Brain microvascular endothelial cell (primary cell): ENCODE measurements at regions not wholly inside any gene's neighbourhood (a gene's known extent, or its start where the extent isn't known, plus 50 kb on each side); places are given as distances from the start of the nearest gene placed in this dataset.
"Not testable (repeated sequence)": the region's sequence is repeated elsewhere in the genome, so short reads cannot be mapped to it uniquely, and the experiment has no call there.

ENCODE experiments used
- DNase-seq: peaks from one replicate; pipeline ENCODE4 v3.0.0-alpha.2; 2020
- H3K27ac ChIP-seq: fragments of 250-450 bp; sonication (Bioruptor Pico); 2 replicates; pipeline ENCODE4 v1.5.1; 2020; ENCODE audit warnings: mild to moderate bottlenecking, moderate library complexity
- H3K27me3 ChIP-seq: fragments of 250-450 bp; sonication (Bioruptor Pico); replicated peaks from 2 replicates; pipeline ENCODE4 v1.5.1; 2020; ENCODE audit warnings: mild to moderate bottlenecking
- H3K36me3 ChIP-seq: fragments of 250-450 bp; sonication (Bioruptor Pico); replicated peaks from 2 replicates; pipeline ENCODE4 v1.5.1; 2020; ENCODE audit warnings: mild to moderate bottlenecking
- H3K4me3 ChIP-seq: 2 replicates; pipeline ENCODE4 v1.5.1; 2011; ENCODE audit warnings: low read depth, mild to moderate bottlenecking, control low read depth, low read length, moderate library complexity
- in situ Hi-C: cut with HindIII; loops from 2 replicates; pipeline ENCODE4 v1.10.0; 2017; ENCODE audit warnings: low sequenced_read_pairs, low pct_ligation_motif_present
- TF ChIP-seq, protein P1 (sequence below): IDR thresholded peaks from 2 replicates; pipeline ENCODE4 v1.5.1; 2011; ENCODE audit warnings: low read depth, mild to moderate bottlenecking, moderate library complexity, low read length, control low read depth, inconsistent platforms; ENCODE audit errors: missing control alignments

DNA sequence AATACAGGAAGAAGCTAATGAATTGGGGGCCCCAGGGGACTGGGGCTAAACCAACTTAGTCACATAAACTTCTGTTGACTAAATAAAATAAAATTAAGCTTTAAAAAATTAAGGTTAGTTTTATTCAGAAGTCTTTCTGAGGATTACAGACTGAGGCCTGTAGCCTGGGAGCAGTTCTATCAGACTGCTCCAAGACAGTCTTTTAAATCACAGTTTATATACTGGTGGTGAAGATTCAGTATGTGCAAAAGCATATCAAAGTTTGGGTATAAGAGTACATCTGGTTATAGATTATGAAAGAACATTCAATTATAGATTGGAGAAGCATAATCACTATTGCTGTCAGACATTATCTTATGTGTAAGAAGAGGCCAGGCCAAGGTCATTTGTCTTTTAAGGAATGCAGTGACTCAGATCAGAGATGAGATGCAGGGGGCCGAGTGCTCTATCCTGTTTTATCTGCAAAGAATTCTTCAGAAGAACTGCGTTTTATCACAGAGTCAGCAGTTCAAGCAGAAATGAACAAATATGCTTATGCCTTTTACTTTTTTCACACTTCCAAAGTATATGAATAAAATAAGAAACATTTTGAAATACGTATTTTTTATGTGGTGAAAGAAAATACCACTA lies 109.4 kb downstream of the PDHA2 start:
- TF ChIP-seq, protein P1, sequence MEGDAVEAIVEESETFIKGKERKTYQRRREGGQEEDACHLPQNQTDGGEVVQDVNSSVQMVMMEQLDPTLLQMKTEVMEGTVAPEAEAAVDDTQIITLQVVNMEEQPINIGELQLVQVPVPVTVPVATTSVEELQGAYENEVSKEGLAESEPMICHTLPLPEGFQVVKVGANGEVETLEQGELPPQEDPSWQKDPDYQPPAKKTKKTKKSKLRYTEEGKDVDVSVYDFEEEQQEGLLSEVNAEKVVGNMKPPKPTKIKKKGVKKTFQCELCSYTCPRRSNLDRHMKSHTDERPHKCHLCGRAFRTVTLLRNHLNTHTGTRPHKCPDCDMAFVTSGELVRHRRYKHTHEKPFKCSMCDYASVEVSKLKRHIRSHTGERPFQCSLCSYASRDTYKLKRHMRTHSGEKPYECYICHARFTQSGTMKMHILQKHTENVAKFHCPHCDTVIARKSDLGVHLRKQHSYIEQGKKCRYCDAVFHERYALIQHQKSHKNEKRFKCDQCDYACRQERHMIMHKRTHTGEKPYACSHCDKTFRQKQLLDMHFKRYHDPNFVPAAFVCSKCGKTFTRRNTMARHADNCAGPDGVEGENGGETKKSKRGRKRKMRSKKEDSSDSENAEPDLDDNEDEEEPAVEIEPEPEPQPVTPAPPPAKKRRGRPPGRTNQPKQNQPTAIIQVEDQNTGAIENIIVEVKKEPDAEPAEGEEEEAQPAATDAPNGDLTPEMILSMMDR = no peak
- Histone ChIP-seq H3K36me3 (no peaks in the 10 kb centered on the region), H3K27ac (no peak overlapping the region), H3K27me3 (no peaks in the 10 kb centered on the region), H3K4me3 (no peak overlapping the region)
- in situ Hi-C loops = no loop called here
- DNase-seq = peak; percentile 47

DNA sequence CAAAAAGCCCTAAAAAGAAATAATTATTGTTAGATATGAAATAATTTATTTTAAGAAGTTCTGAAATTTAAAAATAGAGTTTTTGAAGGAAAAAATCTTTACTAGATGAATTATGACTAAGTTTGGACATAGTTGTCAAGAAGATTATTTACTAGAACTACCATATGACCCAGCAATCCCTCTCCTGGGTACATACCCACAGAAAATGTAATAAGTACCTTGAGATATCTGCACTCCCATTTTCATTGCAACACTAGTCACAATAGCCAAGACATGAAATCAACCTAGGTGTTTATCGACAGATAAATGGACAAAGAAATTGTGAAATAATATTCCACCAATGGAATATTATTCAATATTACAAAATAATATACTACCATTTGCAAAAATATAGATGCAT lies 109.9 kb downstream of the PDHA2 start:
- H3K4me3 ChIP-seq = no peak overlapping the region
- DNase-seq = no peak
- in situ Hi-C loops = no loop called here
- TF ChIP-seq, protein P1 = no peak
- no peaks in the 10 kb centered on the region for H3K27me3 ChIP-seq
- H3K27ac ChIP-seq = no peak overlapping the region
- no peaks in the 10 kb centered on the region for H3K36me3 ChIP-seq

DNA sequence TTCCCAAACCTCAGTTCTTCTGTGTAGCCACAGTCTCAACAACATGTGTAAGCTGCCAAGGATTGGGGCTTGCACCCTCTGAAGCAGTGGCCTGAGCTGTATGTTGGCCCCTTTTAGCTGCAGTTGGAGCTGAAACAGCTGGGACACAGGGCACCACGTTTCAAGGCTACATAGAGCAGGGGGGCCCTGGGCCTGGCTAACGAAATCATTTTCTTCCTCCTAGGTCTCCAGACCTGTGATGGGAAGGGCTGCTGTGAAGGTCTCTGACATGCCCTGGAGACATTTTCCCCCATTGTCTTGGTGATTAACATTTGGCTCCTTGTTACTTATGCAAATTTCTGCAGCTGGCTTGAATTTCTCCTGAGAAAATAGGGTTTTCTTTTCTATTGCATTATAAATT lies 112.6 kb downstream of the PDHA2 start:
- H3K36me3 ChIP-seq, DNase-seq, H3K27ac ChIP-seq, H3K4me3 ChIP-seq, in situ Hi-C loops, H3K27me3 ChIP-seq: not testable (repeated sequence)

DNA sequence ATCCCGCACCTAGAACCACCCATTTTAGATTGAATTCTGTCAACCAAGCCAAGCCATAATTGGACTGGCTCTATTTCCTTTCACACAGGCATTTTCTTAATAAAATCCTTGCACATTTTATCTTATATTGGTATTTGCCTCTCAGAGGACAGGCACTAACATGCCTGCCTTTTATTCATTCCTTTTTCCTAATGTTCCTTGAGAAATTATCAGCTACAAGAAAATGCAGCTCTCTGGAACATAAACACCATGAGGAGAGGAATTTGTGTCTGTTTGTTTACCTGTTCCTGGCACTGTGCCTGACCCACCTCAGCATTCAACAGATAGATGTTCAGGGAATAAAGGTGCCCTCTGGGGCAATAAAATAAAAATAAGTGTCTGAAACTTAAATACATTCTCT lies 116.2 kb downstream of the PDHA2 start:
- in situ Hi-C loops = no loop called here
- DNase-seq = no peak
- TF ChIP-seq, protein P1 = no peak
- no peaks in the 10 kb centered on the region for H3K36me3 ChIP-seq
- no peak overlapping the region for H3K27ac ChIP-seq
- H3K4me3 ChIP-seq = no peak overlapping the region
- H3K27me3 ChIP-seq = no peaks in the 10 kb centered on the region

DNA sequence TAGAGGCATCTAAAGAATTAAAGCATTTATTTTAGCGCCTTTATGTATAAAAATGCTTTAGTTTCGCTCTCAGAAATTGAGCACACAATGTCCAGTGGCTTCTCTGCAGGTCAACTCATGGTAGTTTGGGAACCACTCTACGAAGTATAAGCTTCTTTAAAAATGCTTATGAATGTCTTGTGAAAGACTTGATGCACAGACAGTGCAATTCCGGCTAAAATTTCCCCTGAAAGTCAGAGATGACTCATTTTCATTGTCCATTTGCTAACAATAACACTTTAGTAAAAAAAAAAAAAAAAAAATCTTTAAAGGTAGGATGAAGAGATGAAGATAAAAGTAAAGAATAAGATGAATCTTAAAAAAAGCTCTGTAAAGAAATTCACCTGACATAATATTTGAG lies 117.2 kb downstream of the PDHA2 start:
- TF ChIP-seq, protein P1 = no peak
- H3K27ac ChIP-seq = no peak overlapping the region
- H3K27me3 ChIP-seq = no peaks in the 10 kb centered on the region
- in situ Hi-C loops = no loop called here
- DNase-seq = no peak
- H3K4me3 ChIP-seq = no peak overlapping the region
- H3K36me3 ChIP-seq = no peaks in the 10 kb centered on the region

DNA sequence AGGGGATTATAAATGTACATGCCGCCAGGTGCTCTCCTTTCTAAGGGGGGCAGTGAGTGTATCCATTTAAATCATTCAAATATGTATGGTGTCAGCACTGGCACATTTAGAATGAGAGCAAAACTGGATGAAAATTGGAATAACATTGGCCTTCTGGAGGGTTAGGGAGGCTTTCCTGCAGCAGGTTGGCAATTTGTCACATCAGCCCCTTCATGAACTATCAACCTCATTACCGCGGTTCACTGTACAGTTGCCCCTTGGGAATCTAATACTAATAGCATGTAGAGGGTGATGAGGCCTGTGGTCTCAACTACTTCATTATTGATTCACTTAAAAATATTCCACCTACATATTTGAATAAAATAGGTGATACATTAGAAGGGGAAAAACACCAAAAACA lies 117.9 kb downstream of the PDHA2 start:
- H3K4me3 ChIP-seq = no peak overlapping the region
- TF ChIP-seq, protein P1 = no peak
- no peaks in the 10 kb centered on the region for H3K36me3 ChIP-seq
- no peak for DNase-seq
- in situ Hi-C loops = no loop called here
- no peak overlapping the region for H3K27ac ChIP-seq
- H3K27me3 ChIP-seq = no peaks in the 10 kb centered on the region
